ENCODE measurements at regions not wholly inside any gene's neighbourhood (a gene's known extent, or its start where the extent isn't known, plus 50 kb on each side); places are given as distances from the start of the nearest gene placed in this dataset.

- TF ChIP-seq CTCF (IDR thresholded peaks at IDR 0.05; ENCODE audit: low read depth, low read length): peak; percentile 46
- no peak for TF ChIP-seq EZH2phosphoT487 (IDR thresholded peaks at IDR 0.05; ENCODE audit: low read depth)
Measured at GRCh38 chr5:50320131-50320749, 120.8 kb downstream of the EMB start.
